Fibroblast of the conjunctiva (primary cell): ENCODE measurements at regions not wholly inside any gene's neighbourhood (a gene's known extent, or its start where the extent isn't known, plus 50 kb on each side); places are given as distances from the start of the nearest gene placed in this dataset.

ENCODE experiments used
- DNase-seq: peaks from one replicate; pipeline ENCODE4 v3.0.0-alpha.2; 2010; ENCODE audit warnings: low read depth

- no peak for DNase-seq
These were observed 86.7 kb upstream of the NRIP1 start for GRCh38 chr21:15151385-15152103.

DNA sequence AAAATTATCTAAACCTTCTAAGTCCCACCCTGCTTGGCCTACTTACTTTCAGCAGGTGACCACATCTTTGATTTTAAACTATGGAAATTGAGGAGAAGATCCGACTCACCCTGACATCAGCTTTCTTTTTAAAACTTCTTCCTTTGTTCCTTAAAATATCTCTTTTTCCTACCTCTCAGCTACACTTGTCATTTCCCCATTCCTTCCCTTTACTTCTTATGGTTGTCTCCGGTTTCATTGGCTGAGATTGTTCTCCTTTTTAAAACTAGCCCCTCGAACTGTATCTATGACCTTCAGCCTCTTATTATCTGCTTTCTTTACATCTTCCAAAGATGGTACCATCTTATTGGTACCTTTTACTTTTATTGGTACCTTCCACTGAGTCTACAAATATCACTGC is 87.8 kb upstream of the NRIP1 start:
- no peak for DNase-seq

DNA sequence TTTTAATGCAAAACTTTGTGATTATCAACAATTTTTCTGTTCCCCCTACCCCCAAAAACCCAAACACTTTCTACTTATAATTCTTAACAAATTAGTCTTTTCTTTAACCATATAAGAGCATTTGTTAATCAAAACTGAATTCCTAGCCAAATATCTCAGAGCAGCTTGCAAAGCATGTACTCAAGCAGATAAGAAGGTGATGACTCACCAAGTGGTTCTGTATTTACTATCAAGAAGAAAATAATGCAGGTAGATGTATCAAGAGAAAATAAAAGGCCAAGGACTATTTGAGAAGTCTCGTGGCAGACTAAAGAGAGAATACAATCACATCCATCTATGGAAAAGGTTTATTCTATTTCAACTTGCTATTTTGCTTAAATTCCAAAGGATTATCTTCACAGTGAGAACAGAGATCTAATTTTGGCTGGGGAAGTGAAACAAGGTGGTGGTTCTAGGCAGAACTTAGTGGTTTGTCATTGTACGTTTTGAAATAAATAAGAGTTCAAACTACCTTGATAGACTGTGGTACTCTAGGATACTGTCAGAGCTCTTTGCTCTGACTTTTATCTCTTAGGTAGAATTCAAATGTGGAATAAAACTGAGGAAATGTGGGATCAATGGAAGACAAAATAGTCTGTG is 94.7 kb upstream of the NRIP1 start:
- DNase-seq = no peak

DNA sequence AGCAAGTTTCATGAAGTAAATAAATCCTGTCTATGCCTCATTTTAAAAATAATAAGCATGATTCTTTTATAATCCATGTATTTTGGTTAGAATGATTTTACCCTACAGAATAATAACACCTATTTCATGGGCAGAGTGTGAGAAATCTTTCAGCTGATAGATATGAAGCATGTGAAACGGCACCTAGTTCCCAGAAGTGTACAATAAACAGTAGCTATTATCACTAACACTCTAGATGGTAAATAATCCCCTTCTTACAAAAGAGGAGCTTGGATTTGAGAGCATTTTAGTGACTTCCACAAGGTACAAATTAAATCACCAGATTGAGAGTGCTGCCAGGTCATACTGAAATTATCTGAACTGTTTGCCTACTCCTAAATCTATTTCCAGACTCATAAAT is 95.3 kb upstream of the NRIP1 start:
- no peak for DNase-seq

DNA sequence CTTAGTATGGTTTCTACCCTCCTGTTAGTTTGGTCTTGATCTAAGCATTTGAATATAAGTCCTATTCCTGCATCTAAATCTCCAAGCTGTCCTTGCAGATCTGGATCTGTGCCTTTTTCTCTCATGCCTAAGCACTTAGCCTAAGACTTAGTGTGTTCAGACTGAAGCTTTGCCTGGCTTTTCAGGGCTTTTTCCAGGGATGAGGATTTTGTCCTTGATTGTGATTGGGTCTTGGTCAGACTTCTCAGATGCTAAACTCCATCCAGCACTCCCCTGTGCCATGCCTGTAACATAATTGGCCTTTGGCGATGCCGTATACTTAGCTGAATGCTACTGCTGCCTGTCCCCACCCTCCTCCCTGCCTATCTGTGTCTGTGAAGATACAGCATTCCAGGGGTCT is 98.1 kb upstream of the NRIP1 start:
- DNase-seq = no peak

- no peak for DNase-seq
These were observed 99.5 kb upstream of the NRIP1 start for GRCh38 chr21:15164273-15164672.

- no peak for DNase-seq
These were observed 100.0 kb upstream of the NRIP1 start for GRCh38 chr21:15164678-15165303.

DNA sequence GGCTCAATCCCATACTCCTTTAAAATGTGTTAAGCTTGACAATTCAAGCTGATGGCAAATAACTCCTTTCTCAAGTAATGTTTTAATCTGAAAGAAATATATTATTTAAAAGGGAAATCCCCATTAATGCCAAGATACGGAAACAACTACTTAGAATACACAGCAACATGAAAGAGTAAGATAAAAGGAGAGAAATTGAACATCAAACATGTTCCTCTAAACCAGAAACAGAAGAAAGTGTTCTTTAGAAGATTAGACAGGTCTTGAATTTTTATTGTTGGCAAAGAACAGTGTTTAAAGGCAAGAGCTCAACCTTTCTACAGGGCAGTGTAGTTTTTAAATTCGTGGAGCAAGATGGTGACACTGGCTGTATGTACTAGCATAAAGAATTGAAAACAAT is 105.8 kb upstream of the NRIP1 start:
- no peak for DNase-seq

DNA sequence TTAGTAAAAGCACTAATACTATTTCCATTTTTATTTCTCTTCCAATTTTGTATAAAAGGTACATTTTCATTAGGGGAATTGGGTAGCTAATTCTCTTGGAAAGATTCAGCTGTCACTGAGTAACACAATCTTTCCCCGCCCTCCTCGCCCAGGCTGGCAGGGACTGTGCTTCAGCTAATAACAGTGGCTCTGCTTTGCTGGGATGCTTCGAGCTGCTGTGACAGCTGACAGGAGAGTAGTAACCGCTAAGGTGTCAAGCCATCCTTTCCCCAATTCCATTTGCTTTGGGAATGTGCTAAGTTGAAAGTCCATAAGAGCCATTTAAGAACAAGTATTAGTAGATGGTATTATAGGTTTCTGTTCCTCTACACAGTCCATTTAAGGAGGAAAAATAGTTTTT is 106.7 kb upstream of the NRIP1 start:
- DNase-seq = no peak

GRCh38 chr21:15172963-15173362 is 108.2 kb upstream of the NRIP1 start:
- DNase-seq = no peak

- DNase-seq = no peak
These were observed 110.1 kb upstream of the NRIP1 start for GRCh38 chr21:15174923-15175322.

GRCh38 chr21:15182731-15183130 is 117.9 kb upstream of the NRIP1 start:
- no peak for DNase-seq

GRCh38 chr21:15183813-15184257 is 119.0 kb upstream of the NRIP1 start:
- no peak for DNase-seq

DNA sequence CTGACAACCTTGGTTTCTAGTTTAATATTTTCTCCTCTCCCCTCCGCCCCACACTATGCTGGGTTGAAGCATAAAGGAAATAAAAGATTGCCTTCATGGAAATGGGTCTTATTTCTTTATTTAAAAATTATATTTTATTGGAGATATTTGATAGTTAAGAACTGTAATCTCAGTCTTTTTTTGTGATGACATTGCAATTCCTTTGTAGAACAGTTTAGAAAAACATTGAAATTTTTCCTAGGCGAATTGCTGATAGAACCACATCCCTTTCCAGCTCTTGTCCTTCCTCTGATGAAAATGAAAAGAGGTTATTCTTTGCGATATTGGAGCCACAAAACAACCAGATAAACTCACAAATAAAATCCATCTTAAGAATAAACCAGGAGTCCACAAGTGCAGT is 125.6 kb upstream of the NRIP1 start:
- no peak for DNase-seq

- no peak for DNase-seq
These were observed 126.0 kb upstream of the NRIP1 start for GRCh38 chr21:15190837-15191236.

DNA sequence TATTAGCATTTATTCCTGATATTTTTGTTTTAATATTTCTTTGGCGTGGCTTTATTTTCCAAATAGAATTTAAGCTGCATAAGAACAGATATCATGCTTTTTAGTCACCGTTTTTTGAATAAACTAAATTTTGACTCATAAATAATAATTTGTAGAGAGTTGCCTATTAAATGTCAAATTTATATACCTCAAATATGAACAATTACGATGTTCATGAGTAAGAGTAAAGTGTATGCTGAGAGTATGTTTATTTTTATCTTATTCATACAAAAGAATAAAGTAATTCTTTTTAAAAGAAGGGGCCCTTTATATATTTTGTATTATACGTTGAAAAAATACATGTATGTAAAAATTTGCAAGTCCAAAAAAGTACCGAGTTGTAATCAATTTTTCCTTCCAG is 126.5 kb upstream of the NRIP1 start:
- no peak for DNase-seq

DNA sequence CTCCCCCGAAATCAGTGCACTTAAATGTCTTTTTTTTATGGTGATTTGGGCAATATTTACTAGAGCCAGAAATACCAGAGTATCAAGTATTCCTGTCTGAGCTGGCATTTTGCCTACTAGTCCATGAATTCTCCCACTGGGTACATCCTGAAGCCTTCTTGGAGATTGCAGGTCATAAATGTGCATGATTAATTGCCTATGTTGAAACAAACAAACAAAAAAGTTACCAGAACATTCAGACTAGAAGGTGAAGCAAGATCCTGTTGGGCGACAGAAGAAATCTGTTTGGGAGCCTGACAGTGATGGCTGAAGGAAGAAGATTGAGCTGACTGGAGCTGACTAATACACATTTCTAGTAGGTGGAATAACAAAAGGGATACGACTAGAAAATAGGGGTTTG is 127.4 kb upstream of the NRIP1 start:
- DNase-seq = no peak

DNA sequence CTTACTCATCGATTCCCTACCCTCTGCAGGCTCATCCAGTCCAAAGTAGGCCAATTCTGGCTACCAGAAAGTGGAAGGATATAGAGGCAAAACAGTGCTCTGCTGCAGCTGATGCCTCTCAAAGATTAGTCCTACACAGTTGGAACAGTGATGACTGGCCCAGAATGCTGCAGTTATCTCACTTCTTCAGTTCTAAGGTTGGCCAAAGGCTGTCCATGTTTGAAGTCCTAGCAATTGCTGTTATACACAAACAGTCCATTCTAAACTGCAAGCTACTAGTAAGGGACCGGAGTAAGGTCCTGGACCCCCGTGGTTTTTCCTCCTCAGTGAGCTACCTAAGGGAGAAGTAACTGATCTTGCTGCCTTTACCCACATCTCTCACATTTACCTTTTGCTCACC is 129.1 kb upstream of the NRIP1 start:
- DNase-seq = no peak

DNA sequence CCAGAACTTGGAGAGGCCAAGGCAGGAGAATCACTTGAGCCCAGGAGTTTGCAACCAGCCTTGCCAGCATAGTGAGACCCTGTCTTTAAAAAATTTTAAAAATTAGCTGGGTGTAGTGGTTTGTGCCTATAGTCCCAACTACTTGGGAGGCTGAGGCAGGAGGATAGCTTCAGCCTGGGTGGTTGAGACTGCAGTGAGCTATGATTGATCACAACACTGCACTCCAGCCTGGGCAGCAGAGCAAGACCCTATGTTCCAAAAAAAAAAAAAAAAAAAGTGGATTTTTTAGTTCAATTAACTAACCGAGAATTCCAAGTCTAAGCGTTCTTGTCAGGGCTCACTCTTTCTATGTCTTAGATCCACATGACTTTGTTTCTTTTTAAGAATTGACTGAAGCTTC is 130.3 kb upstream of the NRIP1 start:
- DNase-seq = no peak

- DNase-seq = no peak
These were observed 131.0 kb upstream of the NRIP1 start for GRCh38 chr21:15195768-15196167.

GRCh38 chr21:15197696-15198095 is 132.9 kb upstream of the NRIP1 start:
- no peak for DNase-seq

DNA sequence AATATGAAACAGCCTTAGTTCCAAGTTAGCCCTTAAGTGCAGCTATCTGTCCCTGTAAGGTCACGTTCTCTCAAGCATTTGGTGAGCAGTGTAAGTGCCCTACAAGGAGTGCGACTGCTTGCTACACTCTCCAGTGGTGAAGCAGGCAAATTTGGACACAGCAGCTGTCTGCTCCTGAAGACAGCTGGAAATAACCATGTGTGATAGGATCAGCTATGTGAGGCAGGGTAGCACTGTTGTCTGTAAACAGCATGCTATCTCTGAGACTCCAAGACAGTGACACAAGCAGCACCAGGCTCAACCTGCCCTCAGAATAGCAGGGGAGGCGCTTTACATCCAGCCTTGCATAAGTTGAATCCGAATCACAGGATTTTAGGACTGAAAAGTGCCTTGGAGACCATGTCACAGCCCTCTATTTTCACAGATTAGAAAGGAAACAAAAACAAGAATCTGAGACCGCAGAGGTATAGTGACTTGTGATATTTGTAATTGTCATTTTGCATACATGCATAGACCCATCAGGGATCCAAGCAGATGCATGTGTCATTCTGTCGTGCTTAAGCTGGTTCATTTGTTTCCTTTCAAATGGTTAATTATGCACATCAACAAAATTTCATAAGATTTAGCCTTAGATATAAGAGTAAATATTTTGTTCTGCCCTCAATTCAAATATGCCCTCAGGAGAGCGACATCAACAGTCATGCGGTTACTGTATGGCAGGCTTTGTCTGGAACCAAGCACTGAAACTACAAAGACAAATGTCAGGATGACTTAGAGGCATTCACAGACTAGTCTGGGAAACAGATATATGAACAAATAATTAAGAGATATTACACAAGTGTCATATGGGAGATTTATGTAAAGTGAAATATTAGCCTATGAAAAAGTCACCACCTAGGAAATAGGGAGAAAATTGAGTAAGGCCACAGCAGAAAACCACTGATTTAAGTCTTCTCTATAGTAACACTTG is 134.9 kb upstream of the NRIP1 start:
- no peak for DNase-seq
